Kidney epithelial cell (primary cell): ENCODE measurements at regions not wholly inside any gene's neighbourhood (a gene's known extent, or its start where the extent isn't known, plus 50 kb on each side); places are given as distances from the start of the nearest gene placed in this dataset.

ENCODE experiments used
- DNase-seq: peaks from one replicate; pipeline ENCODE4 v3.0.0-alpha.2; 2010; ENCODE audit warnings: low read depth
- H3K27me3 ChIP-seq: 2 replicates; pipeline ENCODE4 v1.6.0; 2011; ENCODE audit warnings: low read length; ENCODE audit not compliant: control insufficient read depth, insufficient read depth
- H3K36me3 ChIP-seq: 2 replicates; pipeline ENCODE4 v1.5.1; 2011; ENCODE audit warnings: low read length; ENCODE audit not compliant: control insufficient read depth, insufficient read depth
- H3K4me3 ChIP-seq: 2 replicates; pipeline ENCODE4 v1.5.1; 2011; ENCODE audit warnings: low read depth, mild to moderate bottlenecking, control low read depth, low read length
- TF ChIP-seq, protein P1 (sequence below): IDR thresholded peaks from 2 replicates; pipeline ENCODE4 v1.5.1; 2011; ENCODE audit warnings: mild to moderate bottlenecking, moderate library complexity, low read length, control low read depth, inconsistent platforms; ENCODE audit not compliant: insufficient read depth, poor library complexity, severe bottlenecking

DNA sequence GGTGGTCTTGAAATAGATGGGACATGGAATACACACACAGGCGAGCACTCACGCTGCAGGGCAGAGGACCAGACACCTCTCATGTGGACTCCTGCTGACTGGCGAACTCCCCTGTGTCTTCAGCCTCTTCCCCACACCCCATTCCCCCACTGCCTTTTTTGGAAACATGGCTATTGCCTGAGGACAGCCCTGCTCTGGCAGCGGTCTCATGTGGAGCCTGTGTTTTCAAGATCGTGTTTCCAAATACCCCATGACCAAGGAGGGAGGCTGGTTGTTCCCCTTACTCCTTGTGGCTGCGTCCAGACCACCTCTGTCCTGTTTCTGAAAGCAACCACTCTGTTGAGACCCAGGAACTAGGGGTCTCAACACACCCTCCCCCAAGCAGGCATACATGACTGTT lies 119.4 kb downstream of the C1orf94 start:
- Histone ChIP-seq H3K27me3 (no peaks in the 10 kb centered on the region), H3K36me3 (no peaks in the 10 kb centered on the region), H3K4me3 (no peak overlapping the region)
- TF ChIP-seq, protein P1, sequence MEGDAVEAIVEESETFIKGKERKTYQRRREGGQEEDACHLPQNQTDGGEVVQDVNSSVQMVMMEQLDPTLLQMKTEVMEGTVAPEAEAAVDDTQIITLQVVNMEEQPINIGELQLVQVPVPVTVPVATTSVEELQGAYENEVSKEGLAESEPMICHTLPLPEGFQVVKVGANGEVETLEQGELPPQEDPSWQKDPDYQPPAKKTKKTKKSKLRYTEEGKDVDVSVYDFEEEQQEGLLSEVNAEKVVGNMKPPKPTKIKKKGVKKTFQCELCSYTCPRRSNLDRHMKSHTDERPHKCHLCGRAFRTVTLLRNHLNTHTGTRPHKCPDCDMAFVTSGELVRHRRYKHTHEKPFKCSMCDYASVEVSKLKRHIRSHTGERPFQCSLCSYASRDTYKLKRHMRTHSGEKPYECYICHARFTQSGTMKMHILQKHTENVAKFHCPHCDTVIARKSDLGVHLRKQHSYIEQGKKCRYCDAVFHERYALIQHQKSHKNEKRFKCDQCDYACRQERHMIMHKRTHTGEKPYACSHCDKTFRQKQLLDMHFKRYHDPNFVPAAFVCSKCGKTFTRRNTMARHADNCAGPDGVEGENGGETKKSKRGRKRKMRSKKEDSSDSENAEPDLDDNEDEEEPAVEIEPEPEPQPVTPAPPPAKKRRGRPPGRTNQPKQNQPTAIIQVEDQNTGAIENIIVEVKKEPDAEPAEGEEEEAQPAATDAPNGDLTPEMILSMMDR, result no peak
- DNase-seq, result no peak

DNA sequence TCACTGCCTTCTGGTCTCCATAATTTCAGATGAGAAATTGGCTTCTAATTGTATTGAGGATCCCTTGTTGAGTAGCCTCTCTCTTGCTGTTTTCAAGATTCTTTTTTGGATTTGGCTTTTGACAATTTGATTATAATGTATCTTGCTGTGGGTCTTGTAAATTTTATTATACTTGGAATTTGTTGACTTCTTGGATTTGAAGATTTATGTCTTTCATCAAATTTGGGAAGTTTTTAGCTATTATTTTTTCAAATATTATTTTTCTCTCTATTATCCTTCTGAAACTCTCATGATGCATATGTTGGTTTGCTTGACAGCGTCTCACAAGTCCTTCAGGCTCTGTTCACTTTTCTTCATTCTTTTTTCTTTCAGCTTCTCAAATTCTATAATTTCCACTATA lies 126.1 kb downstream of the C1orf94 start:
- TF ChIP-seq, protein P1, result no peak
- Histone ChIP-seq H3K36me3 (no peaks in the 10 kb centered on the region), H3K4me3 (no peak overlapping the region), H3K27me3 (no peaks in the 10 kb centered on the region)
- DNase-seq, result no peak

DNA sequence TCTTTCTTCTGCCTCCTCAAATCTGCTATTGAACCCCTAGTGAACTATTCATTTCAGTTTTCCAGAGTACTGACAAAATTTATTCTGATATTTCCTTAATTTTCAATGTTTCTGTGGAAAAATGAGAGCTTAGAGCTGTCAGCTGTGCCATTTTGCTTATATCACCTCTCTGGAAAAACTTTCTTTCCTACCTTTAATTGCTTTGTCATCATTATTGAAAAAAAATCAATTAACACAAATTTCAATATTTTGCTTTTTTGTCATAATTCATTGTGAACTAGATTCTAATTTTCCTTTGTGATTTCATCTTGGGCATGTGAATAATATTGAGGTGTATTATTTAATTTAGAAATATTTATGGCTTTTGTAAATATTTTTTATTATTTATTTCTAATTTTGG lies 126.5 kb downstream of the C1orf94 start:
- H3K27me3 ChIP-seq, result no peaks in the 10 kb centered on the region
- H3K36me3 ChIP-seq, result no peaks in the 10 kb centered on the region
- H3K4me3 ChIP-seq, result no peak overlapping the region
- no peak for DNase-seq
- TF ChIP-seq, protein P1, result no peak

DNA sequence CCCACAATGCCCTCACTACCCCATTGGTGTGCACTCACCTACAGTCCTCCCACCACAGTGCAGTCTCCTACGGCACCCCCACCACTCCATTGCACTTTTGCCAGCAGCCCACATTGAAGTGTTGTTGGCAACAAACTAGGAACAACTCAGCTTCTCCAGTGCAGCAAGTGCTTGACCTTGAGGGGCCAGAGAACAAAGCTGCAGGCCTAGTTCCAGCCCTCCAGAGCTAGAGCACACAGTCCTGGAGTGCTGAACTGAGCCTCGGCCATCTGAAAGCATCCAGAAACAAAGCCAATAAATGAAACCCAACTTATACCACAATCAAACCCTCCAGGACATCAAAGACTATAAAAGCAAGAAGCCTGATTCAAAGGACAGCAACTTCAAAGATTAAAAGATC lies 129.9 kb downstream of the C1orf94 start:
- no peak for DNase-seq
- TF ChIP-seq, protein P1, result no peak
- H3K27me3 ChIP-seq, result no peaks in the 10 kb centered on the region
- no peak overlapping the region for H3K4me3 ChIP-seq
- H3K36me3 ChIP-seq, result no peaks in the 10 kb centered on the region

DNA sequence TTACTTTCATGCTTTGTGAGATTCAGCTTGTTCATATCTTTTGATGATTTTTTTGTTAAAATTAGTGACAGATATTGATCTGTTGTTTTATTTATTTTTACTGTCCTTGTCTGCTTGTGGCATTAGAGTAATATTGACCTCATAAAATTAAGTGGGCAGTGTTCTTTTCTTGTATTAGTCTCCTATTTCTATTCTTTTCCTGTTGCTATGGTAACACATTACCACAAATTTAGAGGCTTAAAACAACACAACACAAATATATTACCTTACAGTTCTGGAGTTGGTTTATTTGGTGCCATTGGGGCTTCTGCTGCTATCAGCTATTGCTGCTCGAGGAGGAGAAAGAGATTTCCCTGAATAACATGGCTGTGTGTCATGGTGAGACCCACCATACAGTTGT lies 135.7 kb downstream of the C1orf94 start:
- no peaks in the 10 kb centered on the region for H3K36me3 ChIP-seq
- TF ChIP-seq, protein P1, result no peak
- DNase-seq, result no peak

DNA sequence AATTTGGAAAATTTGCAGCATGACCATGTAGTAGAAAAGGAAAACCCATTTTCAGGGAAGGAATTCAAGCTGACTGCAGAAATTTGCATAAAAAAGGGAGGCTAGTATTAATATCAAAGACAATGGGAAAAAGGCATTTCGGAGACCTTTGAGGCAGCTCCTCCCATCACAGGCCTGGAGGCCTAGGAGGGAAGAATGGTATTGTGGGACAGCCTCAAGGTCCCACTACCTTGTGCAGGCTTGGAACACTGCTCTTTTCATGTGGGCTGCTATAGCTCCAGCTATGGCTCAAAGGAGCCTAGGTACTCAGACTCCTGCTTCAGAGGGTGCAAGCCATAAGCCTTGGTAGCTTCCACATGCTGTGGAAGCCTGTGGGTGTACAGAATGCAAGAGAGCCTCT lies 139.3 kb downstream of the C1orf94 start:
- Histone ChIP-seq H3K36me3 (no peaks in the 10 kb centered on the region), H3K27me3 (no peaks in the 10 kb centered on the region), H3K4me3 (no peak overlapping the region)
- no peak for DNase-seq
- TF ChIP-seq, protein P1, result no peak

More for the DNA sequence above, 135.7 kb downstream of the C1orf94 start:
- Histone ChIP-seq H3K27me3 (no peaks in the 10 kb centered on the region), H3K4me3 (no peak overlapping the region)
